Stomach (tissue), 4 donors: ENCODE measurements at regions not wholly inside any gene's neighbourhood (a gene's known extent, or its start where the extent isn't known, plus 50 kb on each side); places are given as distances from the start of the nearest gene placed in this dataset.

Experiments used
- POLR2A ChIP-seq, 4 donors: fragments of 450-650 bp; IDR thresholded peaks; one replicate each; pipeline ENCODE4 v1.6.1; 2016; ENCODE audit warnings: antibody characterized with exemption in 4 of 4, control low read depth in 2 of 4, mild to moderate bottlenecking in 1 of 4, moderate library complexity in 1 of 4
- POLR2AphosphoS5 ChIP-seq, 3 donors: sonication (generic); formaldehyde crosslinking; IDR thresholded peaks; one replicate each; pipeline ENCODE4 v1.6.1; 2016; ENCODE audit warnings: antibody characterized with exemption in 3 of 3
- TF ChIP-seq, protein P1 (sequence below), 7 experiments: fragments of 450-650 bp in 4 of 7; fragments of 200-600 bp in 3 of 7; sonication (generic) in 3 of 7; IDR thresholded peaks; one replicate each; pipeline ENCODE4 v1.5.1; 2016 to 2019; ENCODE audit warnings: antibody characterized with exemption in 7 of 7, control low read depth in 2 of 7, mild to moderate bottlenecking in 1 of 7

DNA sequence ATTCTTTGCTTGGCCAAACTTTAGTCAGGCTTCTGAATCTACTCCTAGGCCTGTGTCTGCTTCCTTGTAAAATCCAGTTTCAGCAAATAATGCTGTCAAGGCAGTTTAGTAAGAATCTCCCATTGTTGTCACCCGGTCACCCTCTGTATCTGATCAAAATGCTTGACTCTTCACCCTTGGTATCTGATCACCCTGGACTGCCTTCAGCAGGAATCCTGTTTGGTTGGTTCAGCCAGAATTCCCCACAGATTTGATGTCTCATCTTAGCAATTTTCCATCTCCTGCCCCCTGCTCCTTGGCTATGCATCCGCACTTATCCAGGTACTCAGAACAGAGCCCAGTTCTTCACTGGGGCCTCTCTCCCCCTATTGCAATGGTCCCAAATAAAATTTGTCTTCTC, 172.4 kb upstream of the UBL3 start:
- no peak for TF ChIP-seq POLR2A (IDR thresholded peaks at IDR 0.05)
- TF ChIP-seq POLR2AphosphoS5 (IDR thresholded peaks at IDR 0.05), result no peak
- TF ChIP-seq, protein P1, sequence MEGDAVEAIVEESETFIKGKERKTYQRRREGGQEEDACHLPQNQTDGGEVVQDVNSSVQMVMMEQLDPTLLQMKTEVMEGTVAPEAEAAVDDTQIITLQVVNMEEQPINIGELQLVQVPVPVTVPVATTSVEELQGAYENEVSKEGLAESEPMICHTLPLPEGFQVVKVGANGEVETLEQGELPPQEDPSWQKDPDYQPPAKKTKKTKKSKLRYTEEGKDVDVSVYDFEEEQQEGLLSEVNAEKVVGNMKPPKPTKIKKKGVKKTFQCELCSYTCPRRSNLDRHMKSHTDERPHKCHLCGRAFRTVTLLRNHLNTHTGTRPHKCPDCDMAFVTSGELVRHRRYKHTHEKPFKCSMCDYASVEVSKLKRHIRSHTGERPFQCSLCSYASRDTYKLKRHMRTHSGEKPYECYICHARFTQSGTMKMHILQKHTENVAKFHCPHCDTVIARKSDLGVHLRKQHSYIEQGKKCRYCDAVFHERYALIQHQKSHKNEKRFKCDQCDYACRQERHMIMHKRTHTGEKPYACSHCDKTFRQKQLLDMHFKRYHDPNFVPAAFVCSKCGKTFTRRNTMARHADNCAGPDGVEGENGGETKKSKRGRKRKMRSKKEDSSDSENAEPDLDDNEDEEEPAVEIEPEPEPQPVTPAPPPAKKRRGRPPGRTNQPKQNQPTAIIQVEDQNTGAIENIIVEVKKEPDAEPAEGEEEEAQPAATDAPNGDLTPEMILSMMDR (IDR thresholded peaks at IDR 0.05), result no peak
